Uterus (tissue), 2 donors: ENCODE measurements at regions not wholly inside any gene's neighbourhood (a gene's known extent, or its start where the extent isn't known, plus 50 kb on each side); places are given as distances from the start of the nearest gene placed in this dataset.

Experiments used
- CTCF ChIP-seq, 4 experiments: fragments of 200-600 bp in 2 of 4; fragments of 450-650 bp in 2 of 4; sonication (generic) in 2 of 4; IDR thresholded peaks; one replicate each; pipeline ENCODE4 v1.5.1; 2016 to 2019; ENCODE audit warnings: antibody characterized with exemption in 4 of 4, mild to moderate bottlenecking in 2 of 4, moderate library complexity in 1 of 4
- POLR2A ChIP-seq, 2 donors: fragments of 450-650 bp; IDR thresholded peaks; one replicate each; pipeline ENCODE4 v1.6.1; 2016; ENCODE audit warnings: antibody characterized with exemption in 2 of 2, mild to moderate bottlenecking in 1 of 2, moderate library complexity in 1 of 2

DNA sequence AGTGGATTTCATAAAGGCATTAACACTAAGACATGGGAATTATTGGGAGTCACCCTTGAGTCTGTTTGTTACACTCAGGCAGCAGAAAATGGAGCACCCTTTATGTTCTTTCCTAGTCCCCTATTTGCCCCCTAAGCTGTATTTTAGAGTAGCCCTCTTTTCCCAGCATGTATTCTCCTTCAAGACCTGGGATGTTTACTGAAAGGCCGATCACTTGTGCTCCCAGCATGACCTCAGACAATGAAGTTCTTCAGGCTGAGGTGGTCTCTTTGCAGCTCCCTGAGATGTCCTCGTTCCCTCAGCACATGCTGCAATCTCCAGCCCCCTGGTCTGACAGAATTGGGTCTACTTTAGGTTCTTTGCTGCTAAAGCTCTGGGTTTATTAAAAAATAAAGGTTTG is 169.7 kb downstream of the YTHDC2 start:
- TF ChIP-seq CTCF (IDR thresholded peaks at IDR 0.05), result no peak
- TF ChIP-seq POLR2A (IDR thresholded peaks at IDR 0.05), result no peak
